GM18951 (cell line): ENCODE measurements at regions not wholly inside any gene's neighbourhood (a gene's known extent, or its start where the extent isn't known, plus 50 kb on each side); places are given as distances from the start of the nearest gene placed in this dataset.
"Not testable (repeated sequence)": the region's sequence is repeated elsewhere in the genome, so short reads cannot be mapped to it uniquely, and the experiment has no call there.

Experiments
- POLR2A ChIP-seq: IDR thresholded peaks from 4 replicates; pipeline ENCODE4 v1.6.1; 2011; ENCODE audit warnings: mild to moderate bottlenecking; ENCODE audit not compliant: insufficient read length, insufficient read depth; ENCODE audit errors: extremely low read depth
- in situ Hi-C: fragments of 300-500 bp; cut with MboI; formaldehyde crosslinking; loops from one replicate; pipeline ENCODE4 v1.12.0; 2022; ENCODE audit warnings: low sequenced_read_pairs, mixed read lengths, inconsistent platforms; ENCODE audit not compliant: unreplicated experiment

DNA sequence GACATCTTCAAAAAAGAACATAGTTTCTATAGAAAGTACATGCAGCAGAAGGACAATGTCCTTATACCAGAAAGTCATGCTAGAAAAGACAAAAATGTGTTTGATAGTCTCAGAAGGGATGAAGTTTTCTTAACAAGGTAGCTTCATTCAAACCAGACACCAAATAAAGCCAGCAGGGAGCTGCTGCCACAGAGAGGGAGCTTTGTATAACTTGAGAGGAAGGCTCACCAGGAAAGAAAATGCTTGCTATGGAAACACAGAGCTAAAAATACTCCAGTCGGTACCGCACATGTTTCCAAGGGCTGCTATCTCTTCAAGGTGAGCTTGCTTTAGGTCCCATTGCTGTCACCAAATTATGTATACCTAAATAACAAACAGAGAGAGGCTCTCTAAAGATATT is 1074.8 kb upstream of the ALCAM start:
- no peak for TF ChIP-seq POLR2A
- in situ Hi-C loops = no loop called here

DNA sequence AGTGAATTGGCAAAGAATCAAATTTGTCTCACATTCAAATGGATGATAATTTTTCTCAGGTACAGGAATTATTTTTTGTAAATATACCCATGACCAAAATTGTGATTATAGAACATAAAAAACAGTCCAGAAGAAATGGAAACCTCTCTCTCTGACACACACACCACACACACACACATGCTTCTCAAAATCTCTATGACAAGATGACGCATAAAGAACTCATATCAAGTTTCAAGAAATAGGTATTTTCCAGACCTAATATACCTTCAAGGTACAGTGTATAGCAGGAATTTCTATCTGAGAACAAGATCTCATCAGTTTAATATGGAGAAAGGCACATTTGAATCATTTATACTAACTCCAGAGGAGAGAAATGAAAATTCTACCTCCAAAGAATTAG is 1069.1 kb upstream of the ALCAM start:
- in situ Hi-C loops = no loop called here

DNA sequence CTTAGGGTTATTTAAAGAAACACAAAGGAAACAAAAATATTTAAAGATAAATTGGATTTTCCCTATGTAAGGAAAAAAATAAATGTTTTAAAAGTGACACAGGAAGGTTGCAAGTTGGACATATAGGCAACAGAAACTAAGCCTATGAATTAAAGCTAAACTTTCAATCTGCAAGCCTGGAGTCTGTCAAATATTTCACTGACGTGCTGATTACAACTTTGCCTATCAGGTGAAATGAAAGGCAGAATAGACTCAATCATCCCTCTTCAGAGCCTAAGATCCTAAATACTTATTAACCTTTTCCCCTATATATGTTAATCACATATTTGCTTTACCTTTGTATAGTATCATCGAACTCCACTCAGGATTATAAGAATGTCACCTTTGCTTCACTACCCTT is 1068.0 kb upstream of the ALCAM start:
- TF ChIP-seq POLR2A = no peak
- in situ Hi-C loops = no loop called here

More for the DNA sequence above, 1069.1 kb upstream of the ALCAM start:
- no peak for TF ChIP-seq POLR2A

GRCh38 chr3:104316118-104316517 is 1050.6 kb upstream of the ALCAM start:
- in situ Hi-C loops = no loop called here
- TF ChIP-seq POLR2A = no peak

DNA sequence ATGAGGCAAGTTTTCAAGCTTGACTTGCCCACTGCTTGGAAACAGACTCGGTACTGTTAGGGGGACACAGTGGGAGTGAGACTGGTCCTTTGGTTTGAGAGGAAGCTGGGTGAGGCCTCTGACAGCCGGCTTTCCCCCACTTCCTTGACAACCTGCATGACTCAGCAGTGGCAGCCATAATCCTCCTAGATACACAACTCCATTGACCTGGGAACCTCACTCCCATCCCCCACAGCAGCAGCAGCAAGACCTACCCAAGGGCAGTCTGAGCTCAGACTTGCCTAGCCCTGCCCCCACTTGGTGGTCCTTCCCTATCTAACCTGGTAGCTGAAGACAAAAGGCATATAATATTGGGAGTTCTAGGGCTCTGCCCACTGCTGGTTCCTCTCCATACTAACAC is 1043.5 kb upstream of the ALCAM start:
- in situ Hi-C loops = no loop called here

DNA sequence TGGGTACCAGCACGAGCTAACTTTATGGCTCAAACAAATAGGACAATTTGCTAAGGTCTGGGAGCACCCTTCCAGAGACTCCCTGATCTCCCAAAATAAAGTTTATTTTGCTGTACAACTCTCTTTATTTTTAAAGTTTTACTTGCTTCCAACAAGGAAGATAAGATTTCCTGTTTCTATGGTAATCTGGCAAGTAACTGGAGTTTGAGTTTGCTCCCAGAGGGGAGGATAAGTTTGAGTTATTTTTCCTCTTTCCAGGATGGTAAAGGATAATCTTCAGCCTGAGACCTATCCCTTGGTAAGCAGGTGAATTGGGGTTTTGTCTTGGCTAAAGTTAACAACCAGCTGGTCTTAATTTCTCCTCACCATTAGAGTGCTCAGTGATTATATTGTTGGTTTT is 1019.4 kb upstream of the ALCAM start:
- in situ Hi-C loops = no loop called here
- TF ChIP-seq POLR2A = no peak

More for the DNA sequence above, 1043.5 kb upstream of the ALCAM start:
- TF ChIP-seq POLR2A = no peak

- in situ Hi-C loops = no loop called here
- no peak for TF ChIP-seq POLR2A
Measured at GRCh38 chr3:104349836-104350235, 1016.9 kb upstream of the ALCAM start.

DNA sequence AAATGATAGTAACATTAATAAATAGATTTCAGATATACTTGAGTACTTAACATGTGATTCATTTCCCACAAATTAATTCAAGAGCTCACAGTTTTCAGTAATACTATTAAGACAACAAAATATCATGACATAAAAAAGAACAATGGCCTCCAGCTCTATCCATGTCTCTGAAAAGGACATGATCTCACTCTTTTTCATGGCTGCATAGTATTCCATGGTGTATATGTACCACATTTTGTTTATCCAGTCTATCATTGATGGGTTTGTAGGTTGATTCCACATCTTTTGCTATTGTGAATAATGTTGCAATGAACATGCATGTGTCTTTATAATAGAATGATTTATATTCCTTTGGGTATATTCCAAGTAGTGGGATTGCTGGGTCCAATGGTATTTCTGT is 1012.8 kb upstream of the ALCAM start:
- in situ Hi-C loops = no loop called here

GRCh38 chr3:104359546-104359945 is 1007.2 kb upstream of the ALCAM start:
- in situ Hi-C loops = no loop called here

More for the DNA sequence above, 1012.8 kb upstream of the ALCAM start:
- TF ChIP-seq POLR2A = no peak

DNA sequence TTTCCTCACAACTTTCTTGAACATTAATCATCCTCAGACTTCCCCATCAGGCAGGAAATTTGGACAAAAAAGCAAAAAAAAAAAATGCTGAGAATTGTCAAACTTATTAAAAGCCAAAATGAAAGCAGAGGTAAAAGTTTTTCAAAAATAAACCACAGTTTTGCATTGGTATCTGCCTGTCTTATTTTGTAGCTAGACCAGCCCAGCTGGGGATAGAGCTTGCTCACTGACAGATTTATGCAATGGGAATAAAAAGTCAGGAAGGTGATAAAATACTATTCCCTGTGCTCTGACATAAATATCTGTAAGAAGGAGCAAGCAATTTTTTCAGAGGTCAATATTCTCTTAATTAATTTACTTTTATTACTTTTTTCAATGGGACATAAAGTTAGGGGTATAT is 1006.7 kb upstream of the ALCAM start:
- in situ Hi-C loops = no loop called here
- TF ChIP-seq POLR2A = no peak

More at GRCh38 chr3:104359546-104359945, 1007.2 kb upstream of the ALCAM start:
- no peak for TF ChIP-seq POLR2A

DNA sequence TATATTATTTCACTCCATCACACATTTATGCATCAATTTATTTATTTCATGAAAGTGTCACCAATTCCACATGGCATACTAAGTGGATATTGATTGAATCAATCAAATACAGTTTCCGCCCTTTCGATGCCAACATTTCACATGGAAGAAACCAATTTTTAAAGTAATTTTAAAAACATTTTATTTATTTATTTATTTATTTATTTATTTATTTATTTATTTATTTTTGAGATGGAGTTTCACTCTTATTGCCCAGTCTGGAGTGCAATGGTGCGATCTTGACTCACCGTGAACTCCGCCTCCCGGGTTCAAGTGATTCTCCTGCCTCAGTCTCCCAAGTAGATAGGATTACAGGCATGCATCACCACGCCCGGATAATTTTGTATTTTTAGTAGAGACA is 1005.0 kb upstream of the ALCAM start:
- in situ Hi-C loops = not testable (repeated sequence)

GRCh38 chr3:104362319-104362718 is 1004.4 kb upstream of the ALCAM start:
- no peak for TF ChIP-seq POLR2A
- in situ Hi-C loops = no loop called here

GRCh38 chr3:104367000-104367399 is 999.7 kb upstream of the ALCAM start:
- in situ Hi-C loops = no loop called here
- TF ChIP-seq POLR2A = no peak

- in situ Hi-C loops = no loop called here
- no peak for TF ChIP-seq POLR2A
Measured at GRCh38 chr3:104368760-104369159, 997.9 kb upstream of the ALCAM start.

DNA sequence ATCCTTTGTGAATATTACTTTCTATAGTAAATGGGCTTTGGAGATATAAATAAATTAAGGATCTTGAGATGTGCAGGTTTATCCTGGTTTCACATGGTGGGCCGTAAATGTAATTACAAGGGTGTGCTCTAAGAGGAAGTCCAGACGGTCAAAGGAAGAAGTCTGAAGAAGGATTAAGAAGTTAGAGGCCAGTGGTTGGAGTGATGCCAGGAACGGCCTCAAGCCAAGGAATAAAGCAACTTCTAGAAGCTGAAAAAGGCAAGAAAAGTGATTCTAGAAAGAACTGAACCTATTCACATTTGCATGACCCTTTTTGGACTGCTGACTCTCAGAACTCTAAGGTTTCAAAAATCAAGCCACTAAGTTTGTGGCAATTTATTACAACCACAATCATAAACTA is 981.3 kb upstream of the ALCAM start:
- in situ Hi-C loops = no loop called here
- TF ChIP-seq POLR2A = no peak
